CD14-positive monocyte (primary cell): ENCODE measurements at regions not wholly inside any gene's neighbourhood (a gene's known extent, or its start where the extent isn't known, plus 50 kb on each side); places are given as distances from the start of the nearest gene placed in this dataset.

Experiments
- DNase-seq, 3 donors: peaks; one replicate each; pipeline ENCODE4 v3.0.0-alpha.2; 2011 to 2022
- H2AFZ ChIP-seq: 2 replicates; pipeline ENCODE4 v1.6.0; 2012; ENCODE audit warnings: mild to moderate bottlenecking, low read depth, low read length, inconsistent platforms; ENCODE audit not compliant: insufficient read depth, poor library complexity, severe bottlenecking
- H3K27ac ChIP-seq, 2 donors: 1 replicate in 1 of 2; 2 replicates in 1 of 2; pipeline ENCODE4 v1.5.1; 2012 to 2013; ENCODE audit warnings: low read length in 2 of 2, control low read depth in 1 of 2, inconsistent platforms in 1 of 2, low read depth in 1 of 2, mild to moderate bottlenecking in 1 of 2
- H3K27me3 ChIP-seq, 2 donors: one replicate each; pipeline versions ENCODE4 v1.6.0 to v1.6.1; 2011 to 2013; ENCODE audit warnings: low read length in 2 of 2; ENCODE audit not compliant: control insufficient read depth in 2 of 2, insufficient read depth in 2 of 2
- H3K36me3 ChIP-seq, 2 donors: replicated peaks in 1 of 2; 1 replicate in 1 of 2; 2 replicates in 1 of 2; pipeline versions ENCODE4 v1.5.1 to v1.6.1; 2012 to 2013; ENCODE audit warnings: low read length in 2 of 2, control low read depth in 1 of 2, inconsistent platforms in 1 of 2, mild to moderate bottlenecking in 1 of 2; ENCODE audit not compliant: insufficient read depth in 2 of 2, control insufficient read depth in 1 of 2
- H3K4me1 ChIP-seq, 2 donors: 1 replicate in 1 of 2; 2 replicates in 1 of 2; pipeline versions ENCODE4 v1.5.1 to v1.6.1; 2012 to 2013; ENCODE audit warnings: low read length in 2 of 2, control low read depth in 1 of 2, inconsistent platforms in 1 of 2, mild to moderate bottlenecking in 1 of 2, moderate library complexity in 1 of 2; ENCODE audit not compliant: insufficient read depth in 2 of 2, control insufficient read depth in 1 of 2
- H3K4me2 ChIP-seq: replicated peaks from 2 replicates; pipeline ENCODE3; 2012; ENCODE audit warnings: low read length, moderate library complexity, mild to moderate bottlenecking; ENCODE audit not compliant: poor library complexity, severe bottlenecking; ENCODE audit errors: extremely low read depth
- H3K4me3 ChIP-seq, 3 experiments: fragments of 200-600 bp in 1 of 3; sonication (generic) in 1 of 3; replicated peaks in 1 of 3; 1 replicate in 2 of 3; 2 replicates in 1 of 3; pipeline ENCODE4 v1.5.1; 2011 to 2013; ENCODE audit warnings: low read length in 3 of 3, mild to moderate bottlenecking in 3 of 3, control low read depth in 2 of 3, low read depth in 2 of 3, inconsistent platforms in 1 of 3, moderate library complexity in 1 of 3
- H3K79me2 ChIP-seq: 2 replicates; pipeline ENCODE4 v1.6.0; 2012; ENCODE audit warnings: mild to moderate bottlenecking, control low read depth, inconsistent platforms, low read length, moderate library complexity; ENCODE audit not compliant: insufficient read depth
- H3K9ac ChIP-seq: 2 replicates; pipeline ENCODE4 v1.6.0; 2017; ENCODE audit warnings: low read length, mild to moderate bottlenecking; ENCODE audit not compliant: insufficient read depth, poor library complexity, severe bottlenecking
- H3K9me3 ChIP-seq, 2 donors: replicated peaks in 1 of 2; 1 replicate in 1 of 2; 2 replicates in 1 of 2; pipeline versions ENCODE4 v1.5.1 to v1.6.1; 2012 to 2013; ENCODE audit warnings: low read length in 2 of 2, control low read depth in 1 of 2; ENCODE audit not compliant: control insufficient read depth in 1 of 2, insufficient read depth in 1 of 2
- H4K20me1 ChIP-seq: 2 replicates; pipeline ENCODE4 v1.6.0; 2012; ENCODE audit warnings: mild to moderate bottlenecking, low read length, control low read depth, moderate library complexity; ENCODE audit not compliant: insufficient read depth
- H3K27ac Mint-ChIP-seq, 7 donors: one replicate each; pipeline ENCODE4 v1.8.0; 2020; ENCODE audit warnings: mild to moderate bottlenecking in 7 of 7, mixed read lengths in 7 of 7, moderate library complexity in 6 of 7, inconsistent platforms in 2 of 7
- H3K27me3 Mint-ChIP-seq, 3 donors: one replicate each; pipeline ENCODE4 v1.8.0; 2021 to 2022; ENCODE audit warnings: low read depth in 3 of 3, mild to moderate bottlenecking in 3 of 3, mixed read lengths in 3 of 3, moderate library complexity in 3 of 3, inconsistent platforms in 1 of 3
- H3K36me3 Mint-ChIP-seq, 2 donors: one replicate each; pipeline ENCODE4 v1.8.0; 2020; ENCODE audit warnings: mixed read lengths in 2 of 2, inconsistent platforms in 1 of 2, mild to moderate bottlenecking in 1 of 2
- H3K4me1 Mint-ChIP-seq: one replicate; pipeline ENCODE4 v1.8.0; 2020; ENCODE audit warnings: mild to moderate bottlenecking, mixed read lengths
- H3K4me3 Mint-ChIP-seq, 2 donors: one replicate each; pipeline ENCODE4 v1.8.0; 2020; ENCODE audit warnings: mild to moderate bottlenecking in 2 of 2, mixed read lengths in 2 of 2, moderate library complexity in 1 of 2
- H3K9me3 Mint-ChIP-seq, 7 donors: one replicate each; pipeline ENCODE4 v1.8.0; 2020 to 2022; ENCODE audit warnings: mixed read lengths in 7 of 7, mild to moderate bottlenecking in 6 of 7, moderate library complexity in 6 of 7, inconsistent platforms in 2 of 7
- CTCF ChIP-seq: fragments of 200-600 bp; IDR thresholded peaks from one replicate; pipeline ENCODE4 v1.8.0; 2022; ENCODE audit warnings: antibody characterized with exemption, mild to moderate bottlenecking
- WGBS: methylation state at CpG from one replicate; pipeline ENCODE4 v1.1.5; 2013; ENCODE audit warnings: missing lambda C conversion rate; ENCODE audit not compliant: insufficient coverage; 5-methylcytosine and 5-hydroxymethylcytosine counted together
- intact Hi-C, 2 donors: fragments of 100-400 bp; cut with micrococcal nuclease; formaldehyde crosslinking; loops; one replicate each; pipeline versions ENCODE4 v1.15.0 to v1.15.1; 2023

GRCh38 chr19:28372576-28373247, 840.2 kb downstream of the UQCRFS1 start:
- no peak overlapping the region for H3K27ac ChIP-seq
- H3K27me3 Mint-ChIP-seq, result peaks cover 0 to under 1% (median 0%) of the 10 kb centered on the region in 3 donors
- H3K27me3 ChIP-seq, result no peaks in the 10 kb centered on the region
- no peaks in the 10 kb centered on the region for H3K36me3 Mint-ChIP-seq
- H3K4me3 ChIP-seq, result no peak overlapping the region
- H3K9me3 ChIP-seq, result no peaks in the 10 kb centered on the region
- no peak for TF ChIP-seq CTCF
- H4K20me1 ChIP-seq, result no peaks in the 10 kb centered on the region
- peaks cover 0 to 8% (median 2%) of the 10 kb centered on the region in 7 donors for H3K9me3 Mint-ChIP-seq
- intact Hi-C loops, result no loop called here
- H3K4me3 Mint-ChIP-seq, result no peak overlapping the region
- H2AFZ ChIP-seq, result no peak overlapping the region
- H3K79me2 ChIP-seq, result no peaks in the 10 kb centered on the region
- peak overlapping the region in 1 of 7 donors; percentile 43 for H3K27ac Mint-ChIP-seq
- H3K4me1 Mint-ChIP-seq, result no peaks in the 10 kb centered on the region
- H3K4me1 ChIP-seq, result no peaks in the 10 kb centered on the region
- H3K4me2 ChIP-seq, result no peak overlapping the region
- no peaks in the 10 kb centered on the region for H3K36me3 ChIP-seq
- no peak overlapping the region for H3K9ac ChIP-seq
- WGBS, result 81% methylated on average over 3 of the region's 4 CpGs
- no peak for DNase-seq

- intact Hi-C loops, result no loop called here
- H3K4me3 ChIP-seq, result no peak overlapping the region
- Mint-ChIP-seq H3K9me3 (peaks cover 0 to 9% (median 2%) of the 10 kb centered on the region in 7 donors), H3K36me3 (no peaks in the 10 kb centered on the region), H3K27me3 (peaks cover 0 to 1% (median 1%) of the 10 kb centered on the region in 3 donors), H3K27ac (no peak overlapping the region), H3K4me1 (no peaks in the 10 kb centered on the region), H3K4me3 (no peak overlapping the region)
- no peak overlapping the region for H3K27ac ChIP-seq
- H3K4me1 ChIP-seq, result no peaks in the 10 kb centered on the region
- H3K9me3 ChIP-seq, result no peaks in the 10 kb centered on the region
- no peaks in the 10 kb centered on the region for H4K20me1 ChIP-seq
- TF ChIP-seq CTCF, result no peak
- H3K9ac ChIP-seq, result no peak overlapping the region
- DNase-seq, result no peak
- no peak overlapping the region for H3K4me2 ChIP-seq
- no peak overlapping the region for H2AFZ ChIP-seq
- no peaks in the 10 kb centered on the region for H3K27me3 ChIP-seq
- 80% methylated on average over 1 of the region's 1 CpG for WGBS
- H3K79me2 ChIP-seq, result no peaks in the 10 kb centered on the region
- H3K36me3 ChIP-seq, result no peaks in the 10 kb centered on the region
These were observed 845.8 kb downstream of the UQCRFS1 start for GRCh38 chr19:28367146-28367545.
